ENCODE measurements at regions not wholly inside any gene's neighbourhood (a gene's known extent, or its start where the extent isn't known, plus 50 kb on each side); places are given as distances from the start of the nearest gene placed in this dataset.

GRCh38 chr2:225122583-225123486 lies 80.6 kb upstream of the DOCK10 start:
- no peak overlapping the region for H3K4ac ChIP-seq (ENCODE audit: low read depth, low read length)
- peaks cover 7 to 8% of the 10 kb centered on the region in 2 experiments; a peak in 3 of 5 replicates for H3K9me3 Mint-ChIP-seq
- no peak for DNase-seq
- no peaks in the 10 kb centered on the region for H3K79me2 ChIP-seq (ENCODE audit: insufficient read depth, low read length)
- no peaks in the 10 kb centered on the region for H3K79me1 ChIP-seq (ENCODE audit: insufficient read depth, low read depth, low read length, poor library complexity, severe bottlenecking)
- H3K9me3 ChIP-seq (ENCODE audit: control insufficient read depth, low read depth, low read length) = no peaks in the 10 kb centered on the region
- no peak overlapping the region for H2AFZ ChIP-seq (ENCODE audit: low read length)
- H3K4me3 Mint-ChIP-seq = no peak overlapping the region
- no peak overlapping the region for H3K4me2 ChIP-seq (ENCODE audit: insufficient read depth, insufficient read length, low read length)
- no peak overlapping the region for H3K23ac ChIP-seq (ENCODE audit: insufficient read length, low read depth, low read length)
- H3K56ac ChIP-seq (ENCODE audit: insufficient read length, low read depth, low read length) = no peak overlapping the region
- H4K91ac ChIP-seq (ENCODE audit: insufficient read length, low read depth, low read length) = no peak overlapping the region
- no peak overlapping the region for H4K5ac ChIP-seq (ENCODE audit: insufficient read length, low read depth, low read length)
- no peak overlapping the region for H2AK5ac ChIP-seq (ENCODE audit: insufficient read length, low read length)
- H3K27me3 Mint-ChIP-seq (ENCODE audit: low read depth) = no peaks in the 10 kb centered on the region
- H3T11ph ChIP-seq (ENCODE audit: low read length) = no peak overlapping the region
- H3K14ac ChIP-seq (ENCODE audit: insufficient read depth, low read length) = no peak overlapping the region
- no peak overlapping the region; a peak in 1 of 7 replicates for H3K27ac Mint-ChIP-seq
- no peaks in the 10 kb centered on the region for H3K23me2 ChIP-seq (ENCODE audit: insufficient read length, low read depth, low read length, poor library complexity, severe bottlenecking)
- no peak overlapping the region for H2BK15ac ChIP-seq (ENCODE audit: low read depth, low read length)
- no peak overlapping the region for H2BK5ac ChIP-seq (ENCODE audit: insufficient read length, low read length)
- peaks cover 3% of the 10 kb centered on the region; the same call in 1 of the 2 replicates for H3K4me1 ChIP-seq (ENCODE audit: insufficient read depth, low read length)
- no peak overlapping the region for H2BK120ac ChIP-seq (ENCODE audit: low read depth, low read length, poor library complexity, severe bottlenecking)
- H3K36me3 Mint-ChIP-seq (ENCODE audit: insufficient read depth in 1 of 3, low read depth in 3 of 3) = peaks cover 0 to 4% (median 0%) of the 10 kb centered on the region in 3 experiments; a peak in 2 of 7 replicates
- H2BK20ac ChIP-seq (ENCODE audit: low read depth, low read length, poor library complexity, severe bottlenecking) = no peak overlapping the region
- peak; percentile 69 for TF ChIP-seq CTCF (conservative IDR thresholded peaks at IDR 0.05)
- H3K18ac ChIP-seq (ENCODE audit: insufficient read length, low read depth, low read length) = no peak overlapping the region
- WGBS (ENCODE audit: extremely low coverage, insufficient read length, low lambda C conversion rate) = 100% methylated on average over 1 of the region's 15 CpGs
- H2BK12ac ChIP-seq (ENCODE audit: insufficient read length, low read depth, low read length) = no peak overlapping the region
- H3K9ac ChIP-seq (ENCODE audit: extremely low read depth, insufficient read length, low read length) = no peak overlapping the region
- H3K27me3 ChIP-seq (ENCODE audit: insufficient read depth, low read length) = no peaks in the 10 kb centered on the region
- H4K8ac ChIP-seq (replicated peaks; ENCODE audit: insufficient read length, low read depth, low read length) = no peak overlapping the region
- no peak overlapping the region for H3K27ac ChIP-seq (ENCODE audit: insufficient read length, low read depth, low read length)
- H4K20me1 ChIP-seq (ENCODE audit: control insufficient read depth, insufficient read depth, insufficient read length) = no peaks in the 10 kb centered on the region
- H3K4me1 Mint-ChIP-seq = peaks cover 10 to 11% of the 10 kb centered on the region in 2 experiments
